ENCODE measurements at regions not wholly inside any gene's neighbourhood (a gene's known extent, or its start where the extent isn't known, plus 50 kb on each side); places are given as distances from the start of the nearest gene placed in this dataset.

DNA sequence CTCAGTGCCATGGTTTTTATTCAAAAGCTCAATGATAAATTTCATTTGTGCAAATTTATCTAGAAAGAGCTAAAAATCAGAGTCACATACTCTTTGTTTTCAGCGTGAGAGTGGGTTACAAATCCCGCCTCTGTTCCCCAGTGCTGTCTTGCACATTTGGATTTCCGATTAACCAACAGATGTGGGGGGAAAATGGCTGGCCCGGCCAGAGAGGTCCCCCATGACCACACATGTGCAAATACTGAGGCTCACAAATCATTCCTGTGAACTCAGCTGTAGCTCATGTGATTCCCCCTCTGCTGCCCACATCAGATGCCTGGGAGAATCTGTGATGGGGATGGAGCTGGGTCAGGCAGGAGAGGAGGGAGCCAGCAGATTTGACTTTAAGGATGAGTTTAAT is 168.7 kb downstream of the PAX1 start:
- TF ChIP-seq, protein P1, sequence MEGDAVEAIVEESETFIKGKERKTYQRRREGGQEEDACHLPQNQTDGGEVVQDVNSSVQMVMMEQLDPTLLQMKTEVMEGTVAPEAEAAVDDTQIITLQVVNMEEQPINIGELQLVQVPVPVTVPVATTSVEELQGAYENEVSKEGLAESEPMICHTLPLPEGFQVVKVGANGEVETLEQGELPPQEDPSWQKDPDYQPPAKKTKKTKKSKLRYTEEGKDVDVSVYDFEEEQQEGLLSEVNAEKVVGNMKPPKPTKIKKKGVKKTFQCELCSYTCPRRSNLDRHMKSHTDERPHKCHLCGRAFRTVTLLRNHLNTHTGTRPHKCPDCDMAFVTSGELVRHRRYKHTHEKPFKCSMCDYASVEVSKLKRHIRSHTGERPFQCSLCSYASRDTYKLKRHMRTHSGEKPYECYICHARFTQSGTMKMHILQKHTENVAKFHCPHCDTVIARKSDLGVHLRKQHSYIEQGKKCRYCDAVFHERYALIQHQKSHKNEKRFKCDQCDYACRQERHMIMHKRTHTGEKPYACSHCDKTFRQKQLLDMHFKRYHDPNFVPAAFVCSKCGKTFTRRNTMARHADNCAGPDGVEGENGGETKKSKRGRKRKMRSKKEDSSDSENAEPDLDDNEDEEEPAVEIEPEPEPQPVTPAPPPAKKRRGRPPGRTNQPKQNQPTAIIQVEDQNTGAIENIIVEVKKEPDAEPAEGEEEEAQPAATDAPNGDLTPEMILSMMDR (IDR thresholded peaks at IDR 0.05; ENCODE audit: borderline replicate concordance) = no peak
- intact Hi-C loops (cut with micrococcal nuclease) = loop anchor here (10.0 kb wide), 1 partner anchor 61 kb away; no protein-coding TSS in a partner anchor
- Histone ChIP-seq H3K9me3 (replicated peaks) (no peaks in the 10 kb centered on the region), H3K4me3 (no peak overlapping the region), H3K27ac (replicated peaks) (no peak overlapping the region), H3K36me3 (no peaks in the 10 kb centered on the region), H3K27me3 (ENCODE audit: low read depth) (no peaks in the 10 kb centered on the region), H3K4me1 (no peaks in the 10 kb centered on the region)
- DNase-seq = no peak

DNA sequence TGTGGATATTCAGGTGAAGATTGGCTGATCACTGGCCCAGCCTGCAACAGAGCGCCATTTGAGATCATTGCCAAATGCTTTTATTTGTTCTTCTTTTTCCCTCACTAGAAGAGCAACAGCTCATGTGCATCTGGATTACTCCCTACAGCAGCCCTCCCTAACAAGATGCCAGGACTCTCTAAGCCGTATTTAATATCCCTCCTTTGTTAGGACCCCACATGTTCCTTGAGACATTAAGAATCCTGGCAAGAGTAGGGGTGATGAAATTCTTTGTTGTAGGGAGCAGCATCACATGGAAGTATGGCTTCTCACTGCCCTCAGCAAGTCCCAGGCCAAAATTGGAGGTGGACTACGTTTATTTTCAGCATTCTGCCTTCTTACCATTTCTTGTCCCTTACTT is 167.8 kb downstream of the PAX1 start:
- H3K27ac ChIP-seq (replicated peaks) = no peak overlapping the region
- TF ChIP-seq, protein P1 (IDR thresholded peaks at IDR 0.05; ENCODE audit: borderline replicate concordance) = no peak

DNA sequence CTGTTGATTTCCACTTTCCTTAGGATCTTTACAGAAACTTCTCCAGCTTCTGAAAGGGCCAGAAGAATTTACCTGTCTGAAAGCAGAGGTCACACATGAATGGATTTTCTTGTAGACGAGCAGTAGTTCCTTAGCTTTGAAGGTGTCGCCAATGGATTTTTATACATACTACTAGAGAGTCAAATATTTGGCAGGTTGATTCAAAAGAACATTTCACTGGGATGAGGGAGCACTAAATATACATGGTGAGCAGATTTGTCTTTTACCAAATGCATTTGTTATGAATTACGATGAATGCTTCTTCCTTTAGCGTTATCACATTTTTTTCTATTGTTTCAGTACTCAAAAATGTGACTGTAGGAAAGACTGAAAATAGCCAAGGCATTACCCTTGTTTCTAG is 162.3 kb downstream of the PAX1 start:
- DNase-seq = no peak

More for the DNA sequence above, 167.8 kb downstream of the PAX1 start:
- Histone ChIP-seq H3K9me3 (replicated peaks) (no peaks in the 10 kb centered on the region), H3K27me3 (ENCODE audit: low read depth) (no peaks in the 10 kb centered on the region), H3K36me3 (no peaks in the 10 kb centered on the region), H3K4me1 (no peaks in the 10 kb centered on the region), H3K4me3 (no peak overlapping the region)
- no peak for DNase-seq
- intact Hi-C loops (cut with micrococcal nuclease) = loop anchor here (10.0 kb wide), 1 partner anchor 62 kb away; no protein-coding TSS in a partner anchor

DNA sequence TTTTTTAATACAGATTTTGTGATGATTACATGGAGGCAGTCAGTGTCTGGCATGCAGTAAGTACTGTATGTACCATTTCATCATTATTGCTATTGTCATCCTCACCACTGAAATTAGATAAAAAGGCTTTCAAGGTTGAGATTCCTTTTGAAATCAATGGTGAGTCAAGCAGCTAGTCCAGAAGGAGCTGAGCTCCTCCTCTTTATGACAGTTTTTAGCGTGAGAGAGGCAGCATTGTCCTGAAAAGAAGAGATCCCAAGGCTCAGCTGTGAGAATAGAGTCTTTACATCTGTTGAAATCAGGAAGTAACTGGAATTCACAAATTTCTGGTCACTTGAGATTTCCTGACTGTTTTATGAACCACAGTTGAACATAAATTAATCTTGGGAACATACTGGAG is 161.9 kb downstream of the PAX1 start:
- H3K27me3 ChIP-seq (ENCODE audit: low read depth) = no peaks in the 10 kb centered on the region
- H3K9me3 ChIP-seq (replicated peaks) = no peaks in the 10 kb centered on the region
- DNase-seq = no peak
- TF ChIP-seq, protein P1 (IDR thresholded peaks at IDR 0.05; ENCODE audit: borderline replicate concordance) = no peak
- H3K36me3 ChIP-seq = no peaks in the 10 kb centered on the region
- H3K27ac ChIP-seq (replicated peaks) = no peak overlapping the region
- intact Hi-C loops (cut with micrococcal nuclease) = no loop called here
- H3K4me3 ChIP-seq = no peak overlapping the region
- H3K4me1 ChIP-seq = no peaks in the 10 kb centered on the region

More for the DNA sequence above, 162.3 kb downstream of the PAX1 start:
- TF ChIP-seq, protein P1 (IDR thresholded peaks at IDR 0.05; ENCODE audit: borderline replicate concordance) = no peak
- Histone ChIP-seq H3K36me3 (no peaks in the 10 kb centered on the region), H3K4me1 (no peaks in the 10 kb centered on the region), H3K9me3 (replicated peaks) (no peaks in the 10 kb centered on the region), H3K27ac (replicated peaks) (no peak overlapping the region), H3K27me3 (ENCODE audit: low read depth) (no peaks in the 10 kb centered on the region), H3K4me3 (no peak overlapping the region)
- intact Hi-C loops (cut with micrococcal nuclease) = no loop called here

DNA sequence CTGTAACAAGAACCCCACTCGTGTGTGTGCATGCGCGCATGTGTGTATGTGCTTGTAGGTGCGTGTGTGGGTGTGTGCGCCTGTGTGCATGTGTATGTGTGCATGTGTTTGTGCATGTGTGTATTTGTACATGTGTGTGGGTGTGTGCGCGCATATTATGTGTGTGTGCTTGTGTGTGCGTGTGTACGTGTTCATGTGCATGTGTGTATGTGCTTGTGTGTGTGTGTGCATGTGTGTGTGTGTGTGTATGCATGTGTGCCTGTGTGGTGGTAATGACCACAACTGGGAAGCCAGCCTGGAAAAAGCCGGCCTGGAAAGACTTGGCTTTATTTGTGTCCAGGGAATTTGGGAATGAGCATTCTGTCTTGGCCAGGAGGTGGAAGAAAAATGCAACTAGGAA is 157.5 kb downstream of the PAX1 start:
- no peak overlapping the region for H3K4me3 ChIP-seq
- H3K4me1 ChIP-seq = no peaks in the 10 kb centered on the region
- no peaks in the 10 kb centered on the region for H3K27me3 ChIP-seq (ENCODE audit: low read depth)
- H3K27ac ChIP-seq (replicated peaks) = no peak overlapping the region
- TF ChIP-seq, protein P1 (IDR thresholded peaks at IDR 0.05; ENCODE audit: borderline replicate concordance) = no peak
- intact Hi-C loops (cut with micrococcal nuclease) = no loop called here
- peaks cover 23% of the 10 kb centered on the region for H3K9me3 ChIP-seq (replicated peaks)
- DNase-seq = no peak
- H3K36me3 ChIP-seq = no peaks in the 10 kb centered on the region
